H7 (cell line): ENCODE measurements at regions not wholly inside any gene's neighbourhood (a gene's known extent, or its start where the extent isn't known, plus 50 kb on each side); places are given as distances from the start of the nearest gene placed in this dataset.
"Not testable (repeated sequence)": the region's sequence is repeated elsewhere in the genome, so short reads cannot be mapped to it uniquely, and the experiment has no call there.

Source experiments
- DNase-seq: peaks from one replicate; pipeline ENCODE4 v3.0.0; 2012
- H3K27me3 ChIP-seq: 2 replicates; pipeline ENCODE4 v1.6.0; 2011; ENCODE audit warnings: mild to moderate bottlenecking, low read length; ENCODE audit not compliant: control insufficient read depth, insufficient read depth
- H3K36me3 ChIP-seq: replicated peaks from 2 replicates; pipeline ENCODE4 v1.5.1; 2011; ENCODE audit warnings: low read length; ENCODE audit not compliant: control insufficient read depth, insufficient read depth
- H3K4me3 ChIP-seq: 2 replicates; pipeline ENCODE4 v1.5.1; 2011; ENCODE audit warnings: low read depth, mild to moderate bottlenecking, control low read depth, low read length, moderate library complexity; ENCODE audit not compliant: insufficient read depth

DNA sequence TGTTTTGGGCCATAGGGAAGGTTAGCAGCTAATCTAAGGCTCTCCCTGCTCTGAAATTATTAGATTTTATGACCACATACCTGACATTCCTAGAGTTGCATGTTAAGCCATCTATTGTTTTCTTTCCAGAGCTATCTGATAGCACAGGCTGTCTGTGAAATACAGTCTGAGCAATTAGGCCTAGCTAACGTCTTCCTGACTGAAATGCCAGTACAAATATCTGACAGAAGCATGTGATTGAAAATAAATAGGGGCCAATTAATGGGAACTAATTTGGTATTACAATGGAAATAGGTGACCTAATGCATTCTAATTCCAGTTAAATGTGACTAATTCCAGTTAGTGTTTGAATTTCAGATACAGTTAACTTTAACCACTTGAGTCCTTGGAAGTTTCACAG is 115.2 kb downstream of the C12orf75 start:
- Histone ChIP-seq H3K4me3 (no peak overlapping the region), H3K27me3 (no peaks in the 10 kb centered on the region), H3K36me3 (no peaks in the 10 kb centered on the region)
- DNase-seq = no peak

DNA sequence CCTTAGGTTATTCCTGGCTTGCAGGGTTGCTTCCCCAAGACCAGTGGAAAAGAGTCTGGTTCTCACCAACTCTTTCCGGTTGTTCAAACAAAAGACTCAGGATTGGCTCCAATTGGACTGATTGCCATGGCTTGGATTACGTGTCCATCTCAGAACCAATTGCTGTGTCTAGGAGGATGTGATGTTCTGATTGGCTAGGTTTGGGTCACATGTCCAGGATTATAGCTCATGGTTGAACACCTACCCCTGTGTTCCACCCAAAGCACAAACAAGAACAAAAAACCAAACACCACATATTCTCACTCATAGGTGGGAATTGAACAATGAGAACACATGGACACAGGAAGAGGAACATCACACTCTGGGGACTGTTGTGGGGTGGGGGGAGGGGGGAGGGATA is 116.0 kb downstream of the C12orf75 start:
- H3K36me3 ChIP-seq, H3K4me3 ChIP-seq, DNase-seq, H3K27me3 ChIP-seq: not testable (repeated sequence)

DNA sequence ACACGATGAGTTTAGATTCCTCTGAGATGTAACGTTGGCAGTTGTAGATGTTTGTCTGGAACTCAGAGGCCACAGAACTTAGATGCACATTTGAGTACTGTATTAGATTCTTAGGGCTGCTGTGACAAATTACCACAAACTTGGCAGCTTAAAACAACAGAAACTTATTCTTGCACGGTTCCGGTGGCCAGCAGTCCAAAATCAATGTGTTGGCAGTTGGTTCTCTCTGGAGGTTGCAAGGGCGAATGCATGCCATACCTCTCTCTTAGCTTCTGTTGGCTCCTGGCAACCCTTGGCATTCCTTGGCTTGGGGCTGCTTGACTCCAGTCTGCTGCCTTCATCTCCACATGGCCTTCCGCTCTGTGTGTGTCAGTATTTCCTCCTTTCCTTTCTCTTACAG is 118.9 kb downstream of the C12orf75 start:
- DNase-seq = no peak
- Histone ChIP-seq H3K27me3 (no peaks in the 10 kb centered on the region), H3K36me3 (no peaks in the 10 kb centered on the region), H3K4me3 (no peak overlapping the region)

DNA sequence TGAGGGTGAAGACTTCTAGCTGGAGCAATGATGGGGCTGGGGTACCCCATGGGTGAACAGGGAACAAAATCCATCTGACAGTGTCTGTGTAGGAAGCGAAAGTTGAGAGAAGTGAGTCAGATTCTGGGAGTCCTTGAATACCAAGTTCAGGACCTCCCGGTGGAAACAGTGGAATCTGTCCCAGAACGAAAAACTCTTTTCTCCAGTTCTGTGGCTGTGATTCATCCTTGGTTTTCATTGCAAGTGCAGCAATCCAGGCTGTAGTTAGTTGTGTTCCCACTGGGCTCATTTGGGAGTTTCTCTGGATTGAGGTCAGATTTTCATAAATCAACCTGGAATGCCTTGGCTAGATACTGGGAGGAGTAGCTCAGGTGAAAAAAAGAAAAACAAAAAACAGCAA is 120.7 kb downstream of the C12orf75 start:
- no peak for DNase-seq
- Histone ChIP-seq H3K4me3 (no peak overlapping the region), H3K27me3 (no peaks in the 10 kb centered on the region), H3K36me3 (no peaks in the 10 kb centered on the region)

DNA sequence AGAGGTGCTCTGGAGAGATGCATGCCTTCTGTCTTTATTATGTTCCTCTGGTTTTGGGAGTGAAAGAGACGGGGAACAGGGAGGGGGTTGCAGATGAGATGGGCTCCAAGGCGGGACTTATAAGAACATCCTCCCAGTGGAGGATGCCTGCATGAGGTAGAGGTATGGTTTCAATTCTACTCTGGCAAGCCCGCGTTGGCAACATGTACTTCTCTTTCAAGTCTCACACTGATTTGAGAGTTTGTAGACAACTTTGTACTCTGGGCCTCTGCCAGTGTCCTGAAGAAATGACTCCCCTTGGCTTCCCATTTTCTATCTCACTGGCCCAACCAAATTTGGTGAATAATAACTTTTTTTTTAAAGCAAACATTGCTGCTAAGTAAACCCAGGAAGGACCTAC is 121.3 kb downstream of the C12orf75 start:
- Histone ChIP-seq H3K4me3 (no peak overlapping the region), H3K27me3 (no peaks in the 10 kb centered on the region), H3K36me3 (no peaks in the 10 kb centered on the region)
- DNase-seq = no peak

DNA sequence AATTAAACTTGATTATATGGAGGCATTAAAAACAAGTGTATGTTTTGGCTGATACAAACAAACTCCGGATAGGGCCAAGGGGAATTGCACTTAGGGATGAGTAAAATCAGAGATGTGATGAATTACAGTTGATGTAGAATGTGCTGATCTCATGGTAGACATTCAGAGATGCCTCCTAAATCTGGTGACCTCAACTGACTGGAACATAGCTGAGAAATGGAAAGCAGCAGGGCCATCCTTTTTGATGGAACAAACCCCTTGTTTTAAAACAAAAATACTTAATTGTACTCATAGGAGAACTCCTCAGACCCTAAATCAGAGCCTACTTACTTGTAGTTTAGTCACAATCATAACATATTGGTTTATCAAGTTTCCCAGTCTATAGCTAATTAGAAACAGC is 122.8 kb downstream of the C12orf75 start:
- Histone ChIP-seq H3K36me3 (no peaks in the 10 kb centered on the region), H3K27me3 (no peaks in the 10 kb centered on the region), H3K4me3 (no peak overlapping the region)
- no peak for DNase-seq

DNA sequence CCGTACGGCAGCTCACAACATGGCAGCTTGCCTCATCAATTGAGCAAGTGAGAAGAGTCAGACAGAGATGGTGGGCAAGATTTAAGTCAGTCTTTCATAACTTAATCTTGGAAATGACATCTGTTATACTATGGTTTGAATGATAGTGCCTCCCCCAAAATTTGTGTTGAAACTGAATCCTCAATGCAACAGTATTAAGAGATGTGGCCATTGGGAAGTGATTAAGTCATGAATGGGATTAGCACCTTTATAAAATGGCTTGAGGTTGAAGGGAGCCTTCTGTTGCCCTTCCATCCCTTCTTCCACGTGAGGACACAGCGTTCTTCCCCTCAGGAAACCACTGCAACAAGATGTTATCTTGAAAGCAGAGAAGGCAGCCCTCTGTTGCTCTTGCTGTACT is 124.2 kb downstream of the C12orf75 start:
- H3K4me3 ChIP-seq = no peak overlapping the region
- H3K27me3 ChIP-seq = no peaks in the 10 kb centered on the region
- no peak for DNase-seq

DNA sequence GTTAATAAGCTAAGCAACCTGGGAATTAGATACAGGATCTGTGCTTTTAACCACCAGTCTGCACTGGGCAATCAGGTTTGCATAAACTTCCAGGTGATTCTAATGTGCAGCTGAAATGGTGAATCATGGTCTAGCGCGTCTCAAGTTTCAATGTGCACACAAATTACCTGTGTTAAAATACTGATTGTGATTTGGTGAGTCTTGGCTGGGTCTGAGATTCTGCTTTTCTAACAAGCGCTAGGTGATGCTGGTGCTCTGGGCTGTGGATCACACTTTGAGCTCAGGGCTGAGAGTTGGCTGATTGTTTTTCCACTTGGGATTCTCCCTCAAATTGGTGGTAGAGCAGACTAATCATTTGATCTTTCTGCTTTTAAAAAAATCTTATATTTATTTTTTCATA is 124.8 kb downstream of the C12orf75 start:
- Histone ChIP-seq H3K27me3 (no peaks in the 10 kb centered on the region), H3K4me3 (no peak overlapping the region), H3K36me3 (no peaks in the 10 kb centered on the region)
- no peak for DNase-seq

More for the DNA sequence above, 124.2 kb downstream of the C12orf75 start:
- no peaks in the 10 kb centered on the region for H3K36me3 ChIP-seq

DNA sequence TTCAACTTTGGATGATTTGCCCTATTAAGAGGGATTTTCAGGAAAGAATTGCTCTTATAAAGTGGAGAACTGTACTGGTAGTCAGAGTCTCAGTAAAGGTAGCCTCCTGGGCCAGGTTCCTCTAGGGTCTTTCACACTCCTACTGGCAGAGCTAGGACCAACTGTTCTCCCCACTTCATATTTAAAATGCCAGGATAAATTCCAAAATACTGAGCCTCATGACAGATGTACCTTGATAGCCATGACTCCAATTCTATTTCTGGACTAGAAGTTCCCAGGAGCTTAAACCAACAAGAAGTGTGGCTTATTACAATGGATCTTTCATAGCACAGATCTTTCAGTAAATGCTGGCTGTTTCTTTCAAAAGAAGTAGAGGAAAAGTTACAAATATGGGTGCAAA is 126.5 kb downstream of the C12orf75 start:
- no peak for DNase-seq
- no peak overlapping the region for H3K4me3 ChIP-seq
- no peaks in the 10 kb centered on the region for H3K27me3 ChIP-seq
- no peaks in the 10 kb centered on the region for H3K36me3 ChIP-seq

DNA sequence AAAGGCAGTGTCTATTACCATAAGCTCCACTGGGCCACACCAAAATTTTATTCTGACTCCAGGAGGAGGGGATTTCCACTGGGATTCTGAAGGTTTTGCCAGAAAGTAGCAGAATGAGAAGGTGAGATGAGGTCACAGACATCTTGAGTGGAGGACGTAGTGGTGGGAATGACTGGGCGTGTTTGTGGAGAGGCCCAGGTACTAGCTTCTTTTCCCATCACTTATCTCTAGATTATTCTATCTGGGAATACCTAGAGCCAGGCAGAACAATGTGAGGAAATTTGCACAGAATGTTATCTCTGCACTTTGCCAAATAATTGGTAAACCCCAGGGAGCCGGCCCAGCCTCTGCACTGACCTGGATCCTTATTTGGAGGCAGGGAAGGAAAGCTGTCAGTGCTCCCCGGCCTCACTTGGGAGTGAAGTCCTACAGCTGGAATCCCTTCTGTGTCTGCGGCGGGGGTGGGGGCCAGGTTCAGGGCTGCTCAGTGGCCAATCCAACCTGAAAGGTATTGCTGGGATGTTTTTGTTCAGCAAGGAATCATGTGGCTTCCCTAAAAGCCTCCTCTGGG is 129.4 kb downstream of the C12orf75 start:
- Histone ChIP-seq H3K27me3 (no peaks in the 10 kb centered on the region), H3K36me3 (no peaks in the 10 kb centered on the region), H3K4me3 (no peak overlapping the region)
- no peak for DNase-seq

DNA sequence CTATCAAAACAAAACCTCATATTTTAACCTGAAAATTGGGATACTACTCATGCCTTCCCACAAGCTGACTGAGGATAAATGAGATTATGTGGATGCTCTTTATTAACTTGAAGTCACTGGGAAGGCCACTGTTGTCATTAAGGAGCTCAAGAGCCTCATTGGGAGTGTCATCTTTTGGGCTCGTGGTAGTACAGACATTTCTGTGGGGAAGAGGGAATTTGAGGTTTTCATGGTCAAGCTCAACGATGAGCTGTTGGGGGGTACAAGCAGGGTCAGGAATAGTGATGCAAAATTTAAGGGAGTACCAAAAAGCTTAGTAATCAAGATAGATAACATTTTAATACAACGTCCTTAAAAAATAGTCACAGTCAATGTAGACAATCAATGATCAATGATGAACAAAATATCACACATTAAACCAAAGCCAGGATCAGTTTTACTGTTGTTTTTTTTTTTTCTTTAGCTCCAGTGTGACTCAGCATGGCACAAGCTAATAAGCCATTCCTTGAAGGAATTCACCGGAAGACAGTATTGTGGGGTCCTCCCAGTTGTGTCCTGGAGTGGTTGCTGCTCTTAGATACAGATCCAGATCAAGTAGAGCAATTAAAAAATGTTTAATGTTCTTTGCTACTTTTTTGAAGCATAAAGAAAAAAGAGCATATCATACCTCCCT is 130.9 kb downstream of the C12orf75 start:
- DNase-seq = no peak
- H3K27me3 ChIP-seq = no peaks in the 10 kb centered on the region
- H3K36me3 ChIP-seq = no peaks in the 10 kb centered on the region
- H3K4me3 ChIP-seq = no peak overlapping the region

DNA sequence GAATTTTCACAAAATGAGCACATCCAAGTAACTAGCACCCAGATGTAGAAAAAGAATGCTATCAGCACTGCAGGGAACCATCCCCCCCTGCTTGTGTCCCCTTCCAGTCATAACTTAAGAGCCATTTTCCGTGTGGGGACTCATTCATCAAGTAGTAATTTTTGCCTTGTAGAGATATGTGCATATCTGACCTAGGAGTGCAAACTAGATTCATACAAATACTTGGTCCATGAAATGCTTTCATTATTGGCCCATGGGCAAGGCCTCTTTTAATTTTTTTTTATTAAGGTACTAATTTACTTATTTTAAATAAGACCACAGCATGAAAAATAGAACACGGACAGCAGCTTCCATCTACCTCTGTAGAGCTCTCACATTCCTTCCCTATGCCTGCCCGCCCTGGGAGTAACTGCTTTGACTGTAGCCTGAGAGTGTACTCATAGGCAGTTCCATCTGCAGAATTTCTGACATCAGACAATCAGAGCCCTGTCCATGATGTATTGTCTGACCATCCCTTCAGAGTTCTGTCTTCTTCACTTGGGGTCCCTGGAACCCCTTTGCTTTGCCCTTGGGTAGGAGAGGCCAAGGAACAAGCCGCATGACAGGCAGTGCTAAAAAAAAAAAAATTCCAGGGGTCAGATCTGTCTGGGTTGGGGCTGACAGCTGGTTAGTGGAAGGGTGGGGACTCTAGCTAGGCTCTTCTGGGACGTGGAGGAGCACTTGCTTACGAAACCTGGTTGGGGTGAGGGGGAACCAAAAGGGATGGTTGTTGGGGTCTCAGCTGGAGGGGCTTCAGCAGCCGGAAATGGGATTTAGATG is 131.7 kb downstream of the C12orf75 start:
- H3K4me3 ChIP-seq = no peak overlapping the region
- no peak for DNase-seq
- H3K36me3 ChIP-seq = no peaks in the 10 kb centered on the region
- no peaks in the 10 kb centered on the region for H3K27me3 ChIP-seq

DNA sequence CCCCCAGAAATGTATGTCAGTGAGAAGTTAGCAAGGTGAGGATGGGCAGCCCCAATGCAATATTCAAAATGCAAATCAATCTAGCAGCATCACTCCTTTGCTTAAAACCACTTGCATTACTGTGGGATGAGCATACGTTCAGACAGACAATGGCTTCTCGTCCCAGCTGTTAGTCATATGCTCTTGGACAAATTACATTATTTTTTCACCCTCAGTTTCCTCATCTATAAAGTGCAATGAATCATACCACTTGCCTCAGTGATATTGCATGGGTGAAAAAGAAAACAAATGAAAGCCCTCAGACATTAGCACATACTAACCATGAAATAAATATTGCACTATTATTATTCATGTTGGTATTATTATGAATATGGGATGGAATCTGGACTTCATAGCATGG is 132.3 kb downstream of the C12orf75 start:
- Histone ChIP-seq H3K4me3 (no peak overlapping the region), H3K36me3 (no peaks in the 10 kb centered on the region), H3K27me3 (no peaks in the 10 kb centered on the region)
- DNase-seq = no peak

DNA sequence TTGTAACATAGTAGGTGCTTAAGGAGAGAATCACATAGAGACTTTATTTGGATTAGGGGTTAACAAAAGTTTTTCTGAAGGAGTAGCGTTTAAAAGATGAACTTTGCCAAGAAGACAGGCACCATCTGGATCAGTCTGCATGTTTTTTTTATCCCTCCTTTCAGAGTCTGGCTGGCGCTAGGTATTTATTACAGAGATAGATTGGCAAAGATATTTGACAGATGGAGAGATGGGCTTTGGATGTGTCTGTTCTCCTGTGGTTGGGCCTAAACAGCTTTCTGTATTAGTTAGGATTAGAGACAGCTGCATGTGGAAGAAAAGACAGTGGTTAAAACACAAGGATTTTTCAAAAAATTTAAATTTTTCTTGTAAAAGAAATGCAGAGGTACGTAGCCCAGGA is 133.9 kb downstream of the C12orf75 start:
- Histone ChIP-seq H3K36me3 (no peaks in the 10 kb centered on the region), H3K27me3 (no peaks in the 10 kb centered on the region), H3K4me3 (no peak overlapping the region)
- DNase-seq = no peak

DNA sequence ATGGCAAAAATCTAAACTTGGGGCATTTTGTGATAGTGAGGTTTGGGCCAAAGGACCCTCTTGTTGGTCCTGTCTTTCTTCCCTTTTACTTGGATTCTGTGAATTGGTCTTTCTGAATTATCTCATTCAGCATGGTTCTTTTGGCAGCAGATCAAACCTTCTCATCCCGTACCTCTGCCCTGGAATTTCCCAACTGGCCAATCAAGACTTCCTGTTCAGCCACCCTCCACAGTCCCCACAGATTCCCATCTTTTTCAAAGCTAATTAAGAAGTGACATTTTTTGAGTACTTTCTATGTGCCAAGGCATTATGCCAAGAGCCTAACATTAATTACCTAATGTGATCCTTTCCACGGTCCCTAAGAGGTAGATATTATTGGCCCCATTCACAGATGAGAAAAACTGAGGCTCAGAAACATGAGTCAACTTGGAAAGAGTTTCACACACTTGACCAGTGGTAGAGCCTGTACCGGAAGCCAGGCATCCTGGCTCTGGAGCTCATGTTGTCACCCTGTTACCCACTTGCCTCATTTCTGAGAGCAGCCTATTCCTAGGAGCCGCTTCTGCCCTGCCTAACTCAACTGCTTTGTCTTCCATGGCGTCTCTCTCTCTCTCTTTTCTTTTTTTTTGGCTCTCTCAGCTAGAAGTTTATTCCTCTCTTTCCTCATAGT is 135.9 kb downstream of the C12orf75 start:
- H3K4me3 ChIP-seq = no peak overlapping the region
- H3K27me3 ChIP-seq = no peaks in the 10 kb centered on the region
- DNase-seq = no peak
- no peaks in the 10 kb centered on the region for H3K36me3 ChIP-seq
